ENCODE measurements at regions not wholly inside any gene's neighbourhood (a gene's known extent, or its start where the extent isn't known, plus 50 kb on each side); places are given as distances from the start of the nearest gene placed in this dataset.

DNA sequence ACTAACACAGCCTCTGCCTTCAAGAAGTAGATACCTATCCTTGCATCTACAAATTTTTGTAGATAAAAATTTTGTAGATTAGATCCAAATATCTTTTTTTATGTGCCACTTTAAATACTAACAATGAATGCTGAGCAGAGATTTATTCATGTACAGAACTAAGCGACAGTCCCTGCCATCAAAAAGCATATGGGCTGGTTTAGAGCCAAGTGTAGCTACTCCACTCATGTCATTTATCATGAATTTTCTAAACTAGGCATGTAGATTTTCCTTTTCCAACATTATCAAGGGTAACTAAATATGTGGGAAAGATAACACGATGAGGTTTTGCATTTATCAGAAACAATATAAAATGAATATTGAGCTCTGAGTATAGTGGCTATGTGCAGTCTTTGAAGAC, 857.5 kb downstream of the XPNPEP1 start:
- TF ChIP-seq, protein P1, sequence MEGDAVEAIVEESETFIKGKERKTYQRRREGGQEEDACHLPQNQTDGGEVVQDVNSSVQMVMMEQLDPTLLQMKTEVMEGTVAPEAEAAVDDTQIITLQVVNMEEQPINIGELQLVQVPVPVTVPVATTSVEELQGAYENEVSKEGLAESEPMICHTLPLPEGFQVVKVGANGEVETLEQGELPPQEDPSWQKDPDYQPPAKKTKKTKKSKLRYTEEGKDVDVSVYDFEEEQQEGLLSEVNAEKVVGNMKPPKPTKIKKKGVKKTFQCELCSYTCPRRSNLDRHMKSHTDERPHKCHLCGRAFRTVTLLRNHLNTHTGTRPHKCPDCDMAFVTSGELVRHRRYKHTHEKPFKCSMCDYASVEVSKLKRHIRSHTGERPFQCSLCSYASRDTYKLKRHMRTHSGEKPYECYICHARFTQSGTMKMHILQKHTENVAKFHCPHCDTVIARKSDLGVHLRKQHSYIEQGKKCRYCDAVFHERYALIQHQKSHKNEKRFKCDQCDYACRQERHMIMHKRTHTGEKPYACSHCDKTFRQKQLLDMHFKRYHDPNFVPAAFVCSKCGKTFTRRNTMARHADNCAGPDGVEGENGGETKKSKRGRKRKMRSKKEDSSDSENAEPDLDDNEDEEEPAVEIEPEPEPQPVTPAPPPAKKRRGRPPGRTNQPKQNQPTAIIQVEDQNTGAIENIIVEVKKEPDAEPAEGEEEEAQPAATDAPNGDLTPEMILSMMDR (IDR thresholded peaks at IDR 0.05) = no peak
- no peak for TF ChIP-seq POLR2A (IDR thresholded peaks at IDR 0.05)

Measured in uterus (tissue), 2 donors.